ENCODE measurements at regions not wholly inside any gene's neighbourhood (a gene's known extent, or its start where the extent isn't known, plus 50 kb on each side); places are given as distances from the start of the nearest gene placed in this dataset.
A peak's percentile ranks its signal among the peaks of the same experiment; 100 is the strongest.

DNA sequence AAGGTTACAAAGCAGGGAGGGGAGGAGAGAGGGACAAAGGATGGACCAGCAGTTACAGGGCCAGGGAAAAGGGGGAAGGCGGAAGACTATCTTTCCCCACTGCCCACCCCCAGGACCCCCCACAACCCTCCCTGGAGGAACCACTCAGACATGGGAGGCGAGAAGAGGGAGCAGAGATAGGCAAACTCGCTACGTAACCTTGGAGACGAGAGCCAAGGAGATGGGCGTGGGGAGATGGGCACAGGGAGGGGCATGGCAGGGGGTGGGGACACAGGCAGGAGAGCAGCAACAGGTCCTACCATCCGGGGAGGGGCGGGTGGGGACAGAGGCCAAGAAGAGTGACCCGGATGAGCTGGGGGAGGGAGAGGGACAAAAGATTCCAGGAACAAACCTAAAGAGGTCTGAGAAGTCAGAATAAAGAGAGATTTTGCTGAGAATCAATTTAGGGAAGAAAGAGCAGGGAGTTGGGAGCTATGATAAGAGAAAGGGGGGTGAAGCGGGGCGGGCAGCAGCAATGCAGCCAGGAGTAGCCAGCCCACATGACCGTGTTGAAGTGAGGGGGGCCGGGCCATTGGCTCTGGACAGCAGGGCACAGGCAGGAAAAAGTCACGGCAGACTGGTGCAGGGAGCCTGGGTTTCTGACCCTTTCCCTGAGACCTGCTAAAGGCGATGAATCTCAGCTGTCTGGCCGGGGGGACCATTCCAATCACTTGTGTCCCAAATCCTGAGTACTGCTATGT, 128.4 kb downstream of the BUD13 start:
- Mint-ChIP-seq H3K4me3 (ENCODE audit: unreplicated experiment) (no peak overlapping the region), H3K27me3 (ENCODE audit: unreplicated experiment) (peaks cover 1% of the 10 kb centered on the region), H3K9me3 (ENCODE audit: unreplicated experiment) (no peaks in the 10 kb centered on the region), H3K4me1 (ENCODE audit: low read depth, unreplicated experiment) (no peaks in the 10 kb centered on the region), H3K36me3 (ENCODE audit: unreplicated experiment) (peaks cover 5% of the 10 kb centered on the region), H3K27ac (ENCODE audit: unreplicated experiment) (no peak overlapping the region)
- TF ChIP-seq, protein P1, sequence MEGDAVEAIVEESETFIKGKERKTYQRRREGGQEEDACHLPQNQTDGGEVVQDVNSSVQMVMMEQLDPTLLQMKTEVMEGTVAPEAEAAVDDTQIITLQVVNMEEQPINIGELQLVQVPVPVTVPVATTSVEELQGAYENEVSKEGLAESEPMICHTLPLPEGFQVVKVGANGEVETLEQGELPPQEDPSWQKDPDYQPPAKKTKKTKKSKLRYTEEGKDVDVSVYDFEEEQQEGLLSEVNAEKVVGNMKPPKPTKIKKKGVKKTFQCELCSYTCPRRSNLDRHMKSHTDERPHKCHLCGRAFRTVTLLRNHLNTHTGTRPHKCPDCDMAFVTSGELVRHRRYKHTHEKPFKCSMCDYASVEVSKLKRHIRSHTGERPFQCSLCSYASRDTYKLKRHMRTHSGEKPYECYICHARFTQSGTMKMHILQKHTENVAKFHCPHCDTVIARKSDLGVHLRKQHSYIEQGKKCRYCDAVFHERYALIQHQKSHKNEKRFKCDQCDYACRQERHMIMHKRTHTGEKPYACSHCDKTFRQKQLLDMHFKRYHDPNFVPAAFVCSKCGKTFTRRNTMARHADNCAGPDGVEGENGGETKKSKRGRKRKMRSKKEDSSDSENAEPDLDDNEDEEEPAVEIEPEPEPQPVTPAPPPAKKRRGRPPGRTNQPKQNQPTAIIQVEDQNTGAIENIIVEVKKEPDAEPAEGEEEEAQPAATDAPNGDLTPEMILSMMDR (IDR thresholded peaks at IDR 0.05; ENCODE audit: partially characterized antibody, unreplicated experiment), result no peak
- DNase-seq, result no peak

DNA sequence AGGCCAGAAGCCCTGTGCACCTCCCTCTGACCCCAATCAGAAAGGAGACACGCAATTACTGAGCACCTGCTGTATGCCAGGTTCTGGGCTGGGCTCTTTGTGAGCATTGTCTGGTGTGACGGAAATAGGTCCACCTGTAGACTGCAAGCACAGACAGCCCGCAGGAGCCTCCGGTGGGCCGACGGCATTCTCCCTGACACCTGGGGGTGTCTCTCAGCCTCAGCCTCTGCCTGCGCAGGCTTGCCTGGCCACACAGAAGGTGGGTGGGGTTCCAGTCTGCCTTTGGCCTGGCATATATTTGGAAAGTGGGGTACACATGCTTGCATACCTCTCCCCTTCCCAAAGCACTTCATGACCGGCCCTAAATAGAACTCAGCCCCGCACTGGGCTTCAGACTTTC, 129.3 kb downstream of the BUD13 start:
- Mint-ChIP-seq H3K4me3 (ENCODE audit: unreplicated experiment) (no peak overlapping the region), H3K27ac (ENCODE audit: unreplicated experiment) (no peak overlapping the region), H3K9me3 (ENCODE audit: unreplicated experiment) (no peaks in the 10 kb centered on the region), H3K36me3 (ENCODE audit: unreplicated experiment) (peaks cover 5% of the 10 kb centered on the region), H3K27me3 (ENCODE audit: unreplicated experiment) (no peaks in the 10 kb centered on the region), H3K4me1 (ENCODE audit: low read depth, unreplicated experiment) (no peaks in the 10 kb centered on the region)
- DNase-seq, result no peak
- TF ChIP-seq, protein P1 (IDR thresholded peaks at IDR 0.05; ENCODE audit: partially characterized antibody, unreplicated experiment), result no peak

DNA sequence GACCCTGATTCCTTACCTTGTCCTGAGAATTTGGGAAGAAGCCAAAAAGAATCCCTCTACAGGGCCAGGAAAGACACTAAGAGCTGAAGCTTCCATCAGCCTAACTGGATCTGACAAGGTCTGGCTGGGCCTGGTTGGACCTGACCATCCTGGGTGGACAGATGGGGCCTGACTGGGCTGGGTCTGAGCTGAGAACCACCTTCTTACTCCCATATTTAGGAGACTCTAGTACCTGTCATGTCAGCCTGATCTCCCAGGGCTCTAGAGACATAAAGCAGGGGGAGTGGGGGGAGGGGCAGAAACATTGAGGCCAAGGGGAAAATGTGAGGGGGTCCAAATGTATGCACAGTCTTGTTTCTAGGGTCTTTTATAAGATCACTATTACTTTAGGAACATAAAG, 129.9 kb downstream of the BUD13 start:
- Mint-ChIP-seq H3K27ac (ENCODE audit: unreplicated experiment) (no peak overlapping the region), H3K4me3 (ENCODE audit: unreplicated experiment) (no peak overlapping the region), H3K36me3 (ENCODE audit: unreplicated experiment) (peaks cover 5% of the 10 kb centered on the region), H3K27me3 (ENCODE audit: unreplicated experiment) (no peaks in the 10 kb centered on the region), H3K4me1 (ENCODE audit: low read depth, unreplicated experiment) (no peaks in the 10 kb centered on the region), H3K9me3 (ENCODE audit: unreplicated experiment) (no peaks in the 10 kb centered on the region)
- no peak for DNase-seq
- TF ChIP-seq, protein P1 (IDR thresholded peaks at IDR 0.05; ENCODE audit: partially characterized antibody, unreplicated experiment), result no peak

DNA sequence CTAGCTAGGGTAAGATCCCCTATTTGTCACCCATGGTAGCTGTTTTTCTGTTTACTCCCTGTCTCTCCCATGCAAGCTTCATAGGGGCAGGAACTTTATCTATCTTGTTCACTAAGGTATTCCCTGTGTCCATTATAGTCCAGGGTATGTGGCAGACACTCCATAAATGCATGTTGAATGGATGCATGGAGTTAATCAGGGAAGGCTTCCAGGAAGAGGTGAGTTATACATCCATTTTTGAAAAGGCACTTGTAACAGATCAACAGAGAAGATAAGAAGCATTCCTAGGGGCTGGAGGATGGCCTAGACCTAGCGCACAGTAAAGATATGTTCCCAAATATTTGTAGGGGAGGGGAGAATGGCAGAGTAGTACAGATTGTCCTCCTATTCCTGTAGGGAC, 130.3 kb downstream of the BUD13 start:
- no peaks in the 10 kb centered on the region for H3K4me1 Mint-ChIP-seq (ENCODE audit: low read depth, unreplicated experiment)
- no peak for DNase-seq
- TF ChIP-seq, protein P1 (IDR thresholded peaks at IDR 0.05; ENCODE audit: partially characterized antibody, unreplicated experiment), result no peak
- H3K27me3 Mint-ChIP-seq (ENCODE audit: unreplicated experiment), result no peaks in the 10 kb centered on the region
- no peak overlapping the region for H3K27ac Mint-ChIP-seq (ENCODE audit: unreplicated experiment)
- H3K9me3 Mint-ChIP-seq (ENCODE audit: unreplicated experiment), result no peaks in the 10 kb centered on the region
- no peak overlapping the region for H3K4me3 Mint-ChIP-seq (ENCODE audit: unreplicated experiment)
- H3K36me3 Mint-ChIP-seq (ENCODE audit: unreplicated experiment), result peaks cover 5% of the 10 kb centered on the region

DNA sequence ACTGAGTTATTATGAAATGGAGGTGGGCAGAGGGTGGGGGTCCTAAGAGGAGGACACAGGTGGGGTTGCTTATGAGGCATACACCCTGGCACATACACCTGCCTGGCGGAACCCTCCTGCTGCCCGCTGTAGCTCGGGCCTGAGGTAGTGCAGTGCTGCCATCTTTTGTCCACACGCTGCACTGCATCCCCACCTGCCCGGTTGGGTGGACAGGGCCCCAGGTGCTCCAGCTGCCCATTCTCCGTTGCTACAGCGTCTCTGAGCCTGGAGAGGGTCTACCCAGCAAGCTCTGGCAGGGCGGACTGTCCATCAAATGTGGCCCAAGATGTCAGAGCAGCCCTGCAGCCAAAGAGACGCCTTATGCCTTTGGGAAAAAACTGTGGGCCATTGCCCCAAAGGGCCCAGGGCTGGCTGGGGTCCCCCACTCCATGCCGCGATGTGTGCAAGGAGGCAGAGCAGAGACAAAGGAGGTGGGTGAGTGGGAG, 131.2 kb downstream of the BUD13 start:
- H3K36me3 Mint-ChIP-seq (ENCODE audit: unreplicated experiment), result no peaks in the 10 kb centered on the region
- no peaks in the 10 kb centered on the region for H3K27me3 Mint-ChIP-seq (ENCODE audit: unreplicated experiment)
- no peaks in the 10 kb centered on the region for H3K4me1 Mint-ChIP-seq (ENCODE audit: low read depth, unreplicated experiment)
- H3K9me3 Mint-ChIP-seq (ENCODE audit: unreplicated experiment), result no peaks in the 10 kb centered on the region
- peak; percentile 74 for DNase-seq
- H3K4me3 Mint-ChIP-seq (ENCODE audit: unreplicated experiment), result no peak overlapping the region
- no peak overlapping the region for H3K27ac Mint-ChIP-seq (ENCODE audit: unreplicated experiment)
- TF ChIP-seq, protein P1 (IDR thresholded peaks at IDR 0.05; ENCODE audit: partially characterized antibody, unreplicated experiment), result peak; percentile 80
